GM19025 (cell line): ENCODE measurements at regions not wholly inside any gene's neighbourhood (a gene's known extent, or its start where the extent isn't known, plus 50 kb on each side); places are given as distances from the start of the nearest gene placed in this dataset.

Experiments
- ATAC-seq: cut with Tn5 transposase; IDR thresholded peaks from one replicate; pipeline ENCODE4 v1.9.1; 2021; ENCODE audit warnings: mild to moderate bottlenecking, low read depth, moderate library complexity; ENCODE audit not compliant: unreplicated experiment

DNA sequence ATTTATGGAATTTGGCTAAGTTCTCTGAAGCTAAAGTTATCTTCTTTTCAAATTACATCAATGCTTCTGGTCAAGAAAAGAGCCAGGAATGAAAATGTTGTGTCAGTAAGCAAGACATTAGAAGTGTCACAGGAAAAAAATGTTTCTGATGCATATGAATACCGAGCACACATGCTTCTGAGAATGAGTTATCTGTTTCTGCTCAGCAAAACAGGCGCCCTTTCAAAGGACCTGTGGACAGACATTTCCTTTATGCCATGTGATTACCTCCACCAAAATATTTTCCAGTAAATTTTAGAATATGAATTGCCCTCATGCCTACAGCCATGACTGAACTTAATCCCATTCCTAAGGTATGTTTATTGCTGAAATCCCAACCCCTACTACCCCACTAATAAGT lies 55.4 kb upstream of the RNF180 start:
- ATAC-seq, result no peak

DNA sequence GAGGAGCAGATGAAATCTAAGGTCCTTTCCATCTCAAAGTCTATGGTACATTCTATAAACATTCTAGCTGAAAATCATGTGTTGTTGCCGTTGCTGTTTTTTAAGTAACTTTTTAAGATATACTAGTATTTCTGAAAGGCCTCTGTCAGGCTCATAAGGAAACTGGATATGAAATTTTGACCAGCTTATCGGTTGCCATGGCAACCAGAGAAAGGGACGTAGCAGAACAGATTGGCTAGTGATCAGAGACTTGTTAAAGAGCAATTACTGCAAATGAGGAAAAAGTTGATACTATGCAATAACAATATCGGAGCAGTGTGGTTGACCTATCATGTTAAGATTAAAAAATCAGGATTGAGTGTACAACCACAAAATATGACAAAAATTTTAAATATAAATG lies 57.0 kb upstream of the RNF180 start:
- no peak for ATAC-seq

DNA sequence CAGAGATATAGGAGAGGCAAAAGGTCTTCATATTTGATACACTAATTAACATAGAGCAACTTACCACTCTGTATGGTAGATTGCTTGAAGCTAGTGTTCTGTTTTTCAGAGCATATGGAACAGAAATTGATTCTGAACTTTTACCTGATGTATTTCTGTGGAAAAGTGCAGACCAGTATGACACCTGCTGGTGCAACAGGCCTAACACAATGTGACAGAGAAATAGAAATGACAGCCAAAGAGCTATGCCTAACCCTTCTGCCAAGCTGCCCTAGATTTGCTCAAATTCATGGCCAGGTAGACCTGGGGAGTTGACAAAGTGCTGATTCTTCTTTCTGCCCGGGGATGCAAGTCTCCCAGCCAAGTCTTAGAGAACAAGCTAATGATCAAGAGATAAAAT lies 65.4 kb upstream of the RNF180 start:
- no peak for ATAC-seq

DNA sequence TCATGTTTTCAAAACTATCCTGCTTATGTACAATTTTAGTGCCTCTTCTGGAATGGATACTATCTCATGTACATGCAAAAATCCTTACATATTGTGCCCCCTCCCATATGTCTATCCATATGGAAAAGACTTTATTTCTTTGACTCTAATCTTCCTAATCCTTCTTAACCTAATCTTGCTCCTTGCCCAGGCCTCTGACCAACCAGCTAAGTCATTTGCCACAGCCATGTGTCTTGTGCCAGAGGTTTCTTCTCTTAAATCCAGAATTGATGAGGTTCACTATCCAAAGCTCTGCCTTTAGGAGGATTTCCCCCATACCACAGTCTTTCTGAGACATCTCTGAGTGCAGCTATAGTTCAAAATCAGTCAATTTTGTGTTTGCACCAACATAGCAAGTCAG lies 68.9 kb upstream of the RNF180 start:
- ATAC-seq, result no peak

DNA sequence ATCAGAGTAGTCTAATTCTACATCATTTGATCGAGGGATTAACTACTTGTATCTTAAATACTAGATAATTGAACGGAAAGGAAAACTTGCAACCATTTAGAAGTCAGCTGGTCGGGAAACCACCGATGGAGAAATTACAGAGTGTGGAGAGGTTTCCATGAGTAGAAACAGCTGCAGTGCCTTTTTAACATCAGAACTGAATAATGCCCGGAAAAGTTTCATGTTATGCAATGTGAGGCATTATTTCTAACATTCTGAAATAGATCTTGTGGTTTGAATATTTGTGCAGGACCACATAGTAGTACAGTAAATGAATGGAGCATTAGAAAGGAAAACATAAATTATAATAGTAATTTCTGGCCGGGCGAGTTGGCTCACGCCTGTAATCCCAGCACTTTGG lies 88.1 kb upstream of the RNF180 start:
- no peak for ATAC-seq

DNA sequence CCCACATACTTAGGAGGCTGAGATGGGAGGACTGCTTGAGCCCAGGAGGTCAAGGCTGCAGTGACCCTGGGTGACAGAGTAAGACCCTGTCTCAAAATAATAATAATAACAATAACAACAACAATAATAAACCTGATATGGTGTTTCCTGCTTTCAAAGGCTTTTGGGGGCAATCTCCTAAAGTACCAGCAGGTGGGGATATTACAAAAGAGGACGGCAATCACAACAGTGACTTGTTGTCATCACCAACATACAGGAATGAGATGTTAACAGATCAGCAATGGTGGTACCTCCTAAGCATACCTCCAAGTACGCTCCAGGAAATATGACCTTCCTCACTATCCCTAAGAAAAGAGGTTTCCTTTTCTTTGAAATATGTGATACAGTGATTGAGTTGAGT lies 91.1 kb upstream of the RNF180 start:
- peak; percentile 62 for ATAC-seq

DNA sequence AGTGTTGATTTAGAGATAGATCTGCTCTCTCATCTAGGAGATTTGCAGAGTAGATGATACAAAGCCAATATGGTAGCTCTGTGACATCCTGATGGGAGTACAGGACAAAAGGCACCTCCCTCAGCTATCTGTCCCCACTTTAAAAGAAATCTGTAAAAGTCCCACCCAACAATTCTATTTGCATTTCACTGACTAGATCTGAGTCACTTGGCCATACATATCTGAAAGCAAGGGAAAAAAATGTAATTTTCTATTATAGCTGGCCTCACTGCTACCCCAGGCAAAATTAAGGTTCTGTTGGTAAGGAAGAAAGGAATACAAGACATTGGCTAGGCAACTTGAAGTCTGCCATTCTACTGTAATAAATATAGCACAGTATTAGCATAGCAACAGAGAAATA lies 96.2 kb upstream of the RNF180 start:
- no peak for ATAC-seq

DNA sequence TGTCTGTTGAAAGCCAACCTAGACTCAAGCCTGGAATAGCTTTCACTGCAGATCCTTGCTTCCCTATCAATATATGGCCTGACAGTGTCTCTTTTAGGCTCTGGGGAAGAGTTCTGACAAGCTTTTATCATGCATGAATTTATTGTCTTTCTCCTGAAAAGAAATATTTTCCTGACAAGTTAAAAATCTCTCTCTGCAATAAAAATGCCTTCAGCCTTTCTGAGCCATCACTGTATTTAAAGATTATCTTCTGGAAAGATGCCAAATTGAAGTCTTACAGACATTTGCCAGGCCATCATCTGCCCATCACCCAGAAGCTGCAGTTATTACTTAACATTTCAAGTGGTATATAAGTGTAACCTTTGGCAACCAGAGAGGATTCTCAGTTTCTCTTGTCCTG lies 88.1 kb upstream of the HTR1A start:
- no peak for ATAC-seq

DNA sequence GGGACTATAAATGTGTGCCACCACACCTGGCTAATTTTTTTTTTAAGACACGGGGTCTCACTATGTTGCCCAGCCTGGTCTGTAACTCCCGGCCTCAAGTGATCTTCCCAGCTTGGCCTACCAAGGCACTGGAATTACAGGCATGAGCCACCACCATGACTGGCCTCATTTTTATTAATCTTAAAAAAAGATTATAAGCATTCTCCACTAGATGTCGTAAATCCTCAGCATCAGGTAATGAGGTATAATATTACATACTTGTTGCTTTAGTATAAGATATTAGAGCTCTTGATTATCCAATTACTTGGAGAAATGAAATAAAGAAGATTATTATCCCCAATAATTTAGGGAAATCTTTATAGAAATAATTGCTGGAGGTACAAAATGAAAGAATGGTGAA lies 78.2 kb upstream of the HTR1A start:
- ATAC-seq, result no peak

DNA sequence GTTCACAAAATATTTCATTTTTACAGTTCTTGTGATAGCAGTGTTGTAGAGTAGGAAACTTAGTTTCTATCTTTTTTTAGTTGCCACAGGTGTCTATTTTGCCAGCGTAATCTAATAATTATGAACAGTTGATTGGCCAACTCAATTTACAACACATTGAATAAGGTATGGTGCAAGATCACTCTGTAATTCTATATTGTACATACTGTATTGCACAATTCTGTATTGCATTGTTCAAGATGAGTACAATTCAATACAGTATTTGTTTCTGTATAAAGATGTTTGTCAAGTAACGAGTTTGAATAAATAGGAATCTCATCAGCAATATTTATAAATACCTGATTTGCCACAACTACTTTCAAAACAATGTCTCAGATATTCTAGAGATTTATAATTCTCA lies 64.2 kb upstream of the HTR1A start:
- ATAC-seq, result no peak

DNA sequence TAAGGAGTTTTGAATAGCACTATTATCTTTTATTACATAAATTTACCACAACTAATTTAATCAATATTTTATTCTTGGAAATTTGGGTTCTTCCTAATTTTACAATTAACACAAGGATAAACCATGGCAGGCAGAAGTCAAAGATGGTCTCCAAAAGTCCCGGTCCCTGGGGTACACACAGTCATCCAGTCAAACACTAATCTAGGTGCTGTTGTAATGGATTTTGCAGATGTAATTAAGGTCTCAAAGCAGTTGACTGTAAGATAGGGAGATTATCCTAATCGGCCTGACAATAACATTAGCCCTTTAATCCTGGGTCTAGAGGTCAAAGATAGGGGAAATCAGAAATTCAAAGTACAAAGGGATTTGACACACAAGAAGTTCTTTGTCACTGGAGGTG lies 57.5 kb upstream of the HTR1A start:
- no peak for ATAC-seq

DNA sequence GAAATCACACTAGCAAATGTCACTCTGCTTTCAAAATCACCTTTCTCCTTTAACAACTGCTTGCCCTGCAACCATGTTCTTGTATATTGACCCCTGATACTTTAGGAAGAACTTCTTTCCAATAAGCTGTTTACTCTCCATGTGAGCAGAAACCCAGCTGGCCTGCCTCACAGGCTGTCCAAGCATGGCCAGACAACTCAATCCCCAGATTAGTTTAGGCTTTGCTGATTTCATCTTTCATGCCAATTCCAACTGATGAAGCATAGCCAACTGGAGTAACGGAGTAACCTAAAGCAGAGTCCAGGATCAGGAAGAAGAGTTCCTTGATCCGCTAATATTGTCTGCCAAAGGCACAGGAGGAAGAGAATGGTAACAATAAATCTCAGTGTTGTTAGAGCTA lies 56.7 kb upstream of the HTR1A start:
- ATAC-seq, result no peak

DNA sequence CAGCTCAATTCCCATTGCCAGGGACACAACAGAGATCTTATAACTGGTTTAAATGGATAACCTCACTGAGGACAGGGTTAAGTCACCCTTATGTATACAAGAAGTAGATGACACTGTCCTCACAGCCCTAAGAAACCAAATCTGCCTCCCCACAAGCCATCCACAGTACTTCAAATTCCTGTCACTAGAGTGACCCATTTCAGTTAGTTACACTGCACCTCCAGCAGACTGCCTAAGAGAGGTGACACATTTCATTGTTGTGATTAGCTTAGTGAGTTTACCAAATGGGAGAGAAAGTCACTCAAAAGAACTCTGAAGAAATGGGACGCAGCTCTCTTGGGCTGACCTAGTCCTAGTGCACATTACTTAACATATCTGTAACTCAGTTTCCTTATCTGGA lies 53.6 kb upstream of the HTR1A start:
- no peak for ATAC-seq
